LNCAP (cell line): ENCODE measurements at regions not wholly inside any gene's neighbourhood (a gene's known extent, or its start where the extent isn't known, plus 50 kb on each side); places are given as distances from the start of the nearest gene placed in this dataset.
A peak's percentile ranks its signal among the peaks of the same experiment; 100 is the strongest.

Experiments used
- TF ChIP-seq, protein P1 (sequence below): fragments of 450-650 bp; IDR thresholded peaks from 2 replicates; pipeline ENCODE4 v1.5.1; 2017; ENCODE audit warnings: mild to moderate bottlenecking

DNA sequence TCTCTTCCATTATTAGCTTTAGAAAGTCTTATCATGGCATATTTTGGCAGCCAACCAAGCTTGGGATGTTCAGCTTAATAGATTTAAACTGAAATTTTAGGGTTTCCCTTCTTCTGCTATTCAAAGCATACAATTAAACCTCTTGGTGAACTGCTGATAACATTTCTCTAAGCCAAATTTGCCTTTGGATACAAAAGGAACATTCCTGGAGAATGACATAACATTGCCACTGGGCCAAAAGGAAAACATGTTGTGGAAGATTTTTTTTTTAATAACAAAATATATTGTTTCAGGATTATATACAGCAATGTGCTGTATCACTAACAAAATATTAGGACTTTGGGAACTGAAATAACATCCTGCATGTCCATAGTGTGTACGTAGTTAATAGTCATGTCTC lies 215.1 kb upstream of the TBX18 start:
- TF ChIP-seq, protein P1, sequence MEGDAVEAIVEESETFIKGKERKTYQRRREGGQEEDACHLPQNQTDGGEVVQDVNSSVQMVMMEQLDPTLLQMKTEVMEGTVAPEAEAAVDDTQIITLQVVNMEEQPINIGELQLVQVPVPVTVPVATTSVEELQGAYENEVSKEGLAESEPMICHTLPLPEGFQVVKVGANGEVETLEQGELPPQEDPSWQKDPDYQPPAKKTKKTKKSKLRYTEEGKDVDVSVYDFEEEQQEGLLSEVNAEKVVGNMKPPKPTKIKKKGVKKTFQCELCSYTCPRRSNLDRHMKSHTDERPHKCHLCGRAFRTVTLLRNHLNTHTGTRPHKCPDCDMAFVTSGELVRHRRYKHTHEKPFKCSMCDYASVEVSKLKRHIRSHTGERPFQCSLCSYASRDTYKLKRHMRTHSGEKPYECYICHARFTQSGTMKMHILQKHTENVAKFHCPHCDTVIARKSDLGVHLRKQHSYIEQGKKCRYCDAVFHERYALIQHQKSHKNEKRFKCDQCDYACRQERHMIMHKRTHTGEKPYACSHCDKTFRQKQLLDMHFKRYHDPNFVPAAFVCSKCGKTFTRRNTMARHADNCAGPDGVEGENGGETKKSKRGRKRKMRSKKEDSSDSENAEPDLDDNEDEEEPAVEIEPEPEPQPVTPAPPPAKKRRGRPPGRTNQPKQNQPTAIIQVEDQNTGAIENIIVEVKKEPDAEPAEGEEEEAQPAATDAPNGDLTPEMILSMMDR = no peak

DNA sequence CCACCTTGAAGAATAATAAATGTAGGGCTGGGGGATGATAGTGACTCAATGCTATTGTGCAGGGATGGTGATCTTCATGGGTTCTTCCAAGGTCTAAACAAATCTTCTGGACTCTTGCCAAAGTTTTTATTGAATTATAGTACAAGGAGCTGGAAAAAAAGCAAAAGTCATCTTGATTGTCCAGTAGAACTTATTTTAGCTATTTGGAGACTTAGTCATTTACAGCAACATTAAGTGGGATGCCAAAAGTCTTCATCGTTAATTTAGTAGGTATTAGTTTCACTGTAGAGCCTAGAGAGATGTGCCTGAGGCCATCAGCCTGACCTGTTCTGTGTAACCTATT lies 212.9 kb upstream of the TBX18 start:
- TF ChIP-seq, protein P1 = no peak

DNA sequence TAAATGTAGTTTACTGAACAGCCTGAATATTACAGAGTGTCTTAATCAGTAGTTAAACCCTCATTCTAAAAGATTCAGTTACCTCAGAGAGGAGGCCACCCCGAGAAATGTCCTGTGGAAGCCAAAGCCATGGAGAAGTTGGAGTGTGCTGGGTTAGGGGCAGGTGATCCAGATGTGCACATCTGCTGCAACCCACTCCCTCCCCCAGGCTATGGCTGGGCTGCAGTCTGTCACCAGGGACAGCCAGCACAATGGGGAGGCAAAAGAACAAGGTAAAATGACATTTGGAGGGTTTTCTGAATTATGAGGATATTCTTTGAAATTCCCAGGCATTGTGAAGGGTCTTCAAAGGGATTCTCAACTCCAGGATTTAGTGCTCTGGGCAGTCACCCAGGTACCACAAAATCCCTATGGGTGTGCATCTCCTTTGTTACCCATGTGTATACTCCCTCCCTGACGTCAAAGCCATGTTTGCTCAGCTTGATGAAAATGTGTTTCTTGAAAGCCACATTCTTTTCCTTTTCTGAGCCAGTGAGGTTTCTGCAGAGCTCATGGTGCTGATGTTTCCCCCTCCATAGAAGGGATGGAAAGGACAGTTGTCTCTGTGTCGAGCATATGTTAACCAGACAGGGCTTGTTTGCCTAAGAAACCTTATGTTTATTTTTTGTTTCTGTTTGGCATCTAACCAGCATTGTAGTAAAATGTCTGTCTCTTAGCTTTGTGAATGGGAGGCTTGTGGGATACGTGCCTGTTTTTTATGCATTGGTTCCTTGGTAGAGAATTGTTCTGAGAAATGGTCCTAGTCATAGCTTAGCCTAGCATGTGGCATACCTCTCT lies 212.3 kb upstream of the TBX18 start:
- TF ChIP-seq, protein P1 = no peak

DNA sequence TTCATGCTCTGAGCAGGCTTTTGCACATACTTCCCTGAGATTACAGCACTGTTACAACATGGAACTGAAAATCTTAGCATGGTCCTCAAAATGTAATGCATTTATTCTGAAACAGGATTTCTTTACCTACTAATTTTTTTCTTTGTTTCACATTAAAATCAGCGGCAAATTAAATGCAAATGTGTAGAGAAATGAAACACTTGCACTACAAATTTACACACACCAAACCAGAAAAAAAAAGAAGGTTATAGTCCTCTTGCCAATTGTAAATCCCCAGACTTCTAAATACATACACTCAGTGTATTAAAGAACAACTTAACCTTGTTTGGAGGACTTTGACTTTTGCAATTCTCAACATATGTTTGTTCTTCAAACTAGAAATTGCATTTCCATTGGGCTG lies 210.9 kb upstream of the TBX18 start:
- TF ChIP-seq, protein P1 = no peak

DNA sequence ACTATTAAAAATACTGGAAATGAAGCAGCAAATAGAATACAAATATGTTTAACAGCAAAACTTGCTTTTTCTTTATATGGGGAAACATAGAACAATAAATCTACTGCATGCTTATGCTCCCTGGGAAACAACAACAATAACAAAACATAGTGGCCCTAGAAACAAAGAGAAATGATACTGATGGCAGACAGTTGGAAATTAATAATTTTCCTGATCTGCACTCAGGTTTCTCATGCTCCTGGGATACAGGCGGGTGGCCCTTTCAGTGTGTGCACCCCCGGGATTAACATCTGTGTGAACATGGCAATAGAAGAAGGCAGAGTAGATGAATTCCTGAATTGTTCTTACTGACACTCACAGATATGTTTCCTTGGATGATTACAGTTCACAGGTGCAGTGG lies 209.2 kb upstream of the TBX18 start:
- TF ChIP-seq, protein P1 = no peak

DNA sequence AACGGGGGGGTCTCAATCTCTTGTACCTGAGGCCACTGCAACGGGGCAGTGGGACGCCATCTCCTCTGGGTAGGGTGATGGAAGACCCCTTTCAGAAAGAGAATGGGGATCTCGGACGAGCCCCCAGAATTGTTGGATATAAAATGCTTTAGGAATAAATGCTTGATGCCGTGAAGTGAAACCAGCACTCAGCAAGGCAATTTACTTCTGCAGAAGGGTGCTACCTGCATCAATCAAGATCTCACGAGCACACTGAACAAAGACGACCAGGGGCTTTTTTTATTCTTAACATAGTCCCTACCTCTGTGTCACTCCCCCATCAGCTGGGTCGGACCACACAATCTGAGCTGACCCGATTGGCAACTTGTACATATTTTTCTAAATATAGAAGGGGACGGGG lies 203.6 kb upstream of the TBX18 start:
- TF ChIP-seq, protein P1 = no peak

DNA sequence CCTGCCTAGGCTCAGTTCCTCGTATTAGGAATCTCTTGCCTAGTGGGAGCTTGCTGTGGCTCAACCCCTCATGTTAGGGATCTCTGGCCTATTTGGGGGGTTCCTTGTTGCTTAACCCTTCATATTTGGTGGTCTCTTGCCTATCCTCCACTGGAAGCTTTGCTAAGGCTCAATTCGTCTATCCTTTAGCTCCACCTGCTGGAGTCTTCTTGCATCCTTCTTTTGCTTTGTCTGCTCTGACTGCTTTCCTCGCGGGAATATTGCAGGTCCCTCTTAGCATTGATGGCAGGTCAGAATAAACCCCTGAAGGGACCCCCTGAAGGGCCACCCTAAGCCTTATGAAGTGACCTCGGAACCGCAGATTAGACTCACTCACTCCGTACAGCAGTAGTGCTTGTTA lies 203.0 kb upstream of the TBX18 start:
- TF ChIP-seq, protein P1 = peak; percentile 38
